HG03039 (cell line): ENCODE measurements at regions not wholly inside any gene's neighbourhood (a gene's known extent, or its start where the extent isn't known, plus 50 kb on each side); places are given as distances from the start of the nearest gene placed in this dataset.
"Not testable (repeated sequence)": the region's sequence is repeated elsewhere in the genome, so short reads cannot be mapped to it uniquely, and the experiment has no call there.

Source experiments
- ATAC-seq: cut with Tn5 transposase; IDR thresholded peaks from one replicate; pipeline ENCODE4 v1.9.1; 2021; ENCODE audit warnings: mild to moderate bottlenecking, moderate library complexity; ENCODE audit not compliant: unreplicated experiment

GRCh38 chr3:89002191-89002590 lies 105.2 kb upstream of the EPHA3 start:
- ATAC-seq, result no peak

GRCh38 chr3:89013536-89013935 lies 93.9 kb upstream of the EPHA3 start:
- no peak for ATAC-seq

GRCh38 chr3:89017531-89017930 lies 89.9 kb upstream of the EPHA3 start:
- ATAC-seq, result no peak

GRCh38 chr3:89025185-89025584 lies 82.2 kb upstream of the EPHA3 start:
- ATAC-seq, result no peak

- no peak for ATAC-seq
These were observed 74.9 kb upstream of the EPHA3 start for GRCh38 chr3:89032346-89033013.

GRCh38 chr3:89034723-89035122 lies 72.7 kb upstream of the EPHA3 start:
- ATAC-seq, result not testable (repeated sequence)

GRCh38 chr3:89038869-89039268 lies 68.6 kb upstream of the EPHA3 start:
- ATAC-seq, result no peak

- no peak for ATAC-seq
These were observed 65.1 kb upstream of the EPHA3 start for GRCh38 chr3:89042236-89042835.

GRCh38 chr3:89043406-89043932 lies 64.0 kb upstream of the EPHA3 start:
- ATAC-seq, result no peak

GRCh38 chr3:89046661-89047060 lies 60.8 kb upstream of the EPHA3 start:
- ATAC-seq, result no peak

- no peak for ATAC-seq
These were observed 58.3 kb upstream of the EPHA3 start for GRCh38 chr3:89049119-89049518.

- ATAC-seq, result no peak
These were observed 55.0 kb upstream of the EPHA3 start for GRCh38 chr3:89052386-89052785.

- ATAC-seq, result no peak
These were observed 50.0 kb upstream of the EPHA3 start for GRCh38 chr3:89057398-89057797.
